D721Med (cell line): ENCODE measurements at regions not wholly inside any gene's neighbourhood (a gene's known extent, or its start where the extent isn't known, plus 50 kb on each side); places are given as distances from the start of the nearest gene placed in this dataset.

ENCODE experiments used
- DNase-seq: peaks from one replicate; pipeline ENCODE4 v3.0.0; 2011; ENCODE audit warnings: low spot score; ENCODE audit not compliant: insufficient read length
- FAIRE-seq: peaks from 2 replicates; lab custom pipeline; 2011; peaks lifted over from hg19 to GRCh38; lab: Jason Lieb, UNC
- CTCF ChIP-seq: IDR thresholded peaks from 2 replicates; pipeline ENCODE4 v1.5.1; 2012; ENCODE audit warnings: mild to moderate bottlenecking, control low read depth; ENCODE audit not compliant: insufficient read depth; ENCODE audit errors: missing control alignments

DNA sequence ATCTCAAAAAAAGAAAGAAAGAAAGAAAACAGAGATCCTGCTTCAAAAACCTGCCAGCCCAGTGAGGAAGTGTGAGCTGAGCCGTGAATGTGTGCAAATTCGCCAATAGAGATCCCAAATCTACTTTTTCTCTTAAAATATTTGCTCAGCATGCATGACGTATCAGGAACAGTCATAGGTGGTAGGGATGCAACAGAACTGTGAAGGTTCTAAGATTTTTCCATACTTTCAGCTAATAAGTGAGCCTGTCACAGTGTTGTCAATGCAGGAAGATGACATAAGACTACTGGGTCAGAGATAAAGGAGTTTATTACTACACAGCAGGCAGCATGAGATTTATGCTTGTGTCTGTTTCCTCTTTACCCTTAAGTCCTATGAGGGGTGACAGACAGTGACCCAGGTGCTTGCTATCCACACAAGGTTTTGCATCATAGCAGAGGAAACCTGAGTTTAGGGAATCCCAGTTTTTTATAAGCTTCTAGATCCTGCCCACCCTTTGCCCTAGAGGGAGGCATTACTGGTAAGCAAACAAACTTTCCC lies 273.4 kb downstream of the BMP7 start:
- DNase-seq (no peak), FAIRE-seq (no peak)
- no peak for TF ChIP-seq CTCF

DNA sequence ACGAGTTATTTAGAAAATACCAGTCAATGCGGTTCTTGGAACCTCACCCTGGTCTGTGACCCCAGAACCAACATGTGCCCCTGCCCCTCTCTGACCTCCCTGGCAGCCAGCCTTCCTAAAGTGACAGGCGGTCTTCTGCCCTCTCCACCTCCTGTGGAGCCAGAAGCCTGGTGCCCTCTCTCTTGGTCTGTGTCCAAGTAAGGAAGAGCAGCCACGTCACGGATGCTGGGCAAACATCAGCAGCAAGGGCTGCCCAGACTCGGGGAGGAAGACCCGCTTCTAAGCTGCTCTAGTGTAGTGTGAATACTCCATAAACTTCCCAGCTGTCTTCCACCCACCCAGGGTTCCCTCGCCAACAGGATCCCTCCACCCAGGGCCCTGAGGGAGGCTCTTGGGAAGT lies 272.4 kb downstream of the BMP7 start:
- TF ChIP-seq CTCF = no peak
- no peak for DNase-seq
- no peak for FAIRE-seq

DNA sequence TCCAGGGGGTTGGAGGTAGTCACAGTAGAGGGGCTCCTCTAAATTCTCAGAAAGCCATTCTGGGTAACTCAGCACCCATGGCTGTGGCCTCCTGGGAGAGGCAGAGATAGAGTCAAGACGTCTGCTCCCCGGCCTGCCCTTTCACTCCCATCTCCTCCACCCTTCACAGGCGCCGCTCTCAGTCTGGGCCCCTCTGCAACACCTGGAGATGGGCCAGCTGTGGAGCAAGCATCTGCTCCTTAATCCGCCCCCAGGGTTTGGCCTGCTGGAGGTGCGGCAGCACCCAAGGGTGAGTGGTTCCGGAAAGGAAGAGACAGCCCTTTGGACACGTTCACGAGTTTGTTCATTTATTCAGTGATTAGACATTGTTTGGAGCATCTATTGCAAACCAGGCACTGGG lies 271.3 kb downstream of the BMP7 start:
- no peak for TF ChIP-seq CTCF
- DNase-seq (no peak), FAIRE-seq (no peak)

GRCh38 chr20:56995635-56996075 lies 270.8 kb downstream of the BMP7 start:
- no peak for DNase-seq
- peak; percentile 47 for TF ChIP-seq CTCF
- FAIRE-seq = no peak

GRCh38 chr20:56996533-56996932 lies 269.9 kb downstream of the BMP7 start:
- TF ChIP-seq CTCF = no peak
- no peak for FAIRE-seq
- DNase-seq = no peak

DNA sequence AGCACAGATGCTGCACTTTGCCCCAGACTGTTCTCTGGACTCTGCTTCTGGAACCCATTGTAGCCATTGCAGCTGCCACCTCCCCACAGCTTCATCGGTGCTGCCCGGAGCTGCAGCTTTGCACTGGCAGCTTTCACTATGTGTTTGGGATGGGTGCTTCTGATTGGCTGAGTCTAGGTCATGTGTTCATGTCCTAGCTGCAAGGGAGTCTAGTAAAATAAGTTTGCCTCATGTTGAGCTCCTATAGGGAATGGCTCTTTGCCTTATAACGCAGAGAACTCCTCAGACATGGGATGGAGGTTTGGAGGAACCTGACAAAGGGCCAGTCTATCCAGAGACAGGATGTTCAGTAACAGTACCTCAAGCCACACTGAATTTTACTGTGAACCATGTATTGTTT lies 268.0 kb downstream of the BMP7 start:
- DNase-seq = no peak
- FAIRE-seq = no peak
- no peak for TF ChIP-seq CTCF

- DNase-seq (no peak), FAIRE-seq (no peak)
- TF ChIP-seq CTCF = no peak
Measured at GRCh38 chr20:57000441-57000968, 265.9 kb downstream of the BMP7 start.
